A673 (cell line): ENCODE measurements at regions not wholly inside any gene's neighbourhood (a gene's known extent, or its start where the extent isn't known, plus 50 kb on each side); places are given as distances from the start of the nearest gene placed in this dataset.

Experiments used
- BruUV-seq: library from RNA; stranded (reverse); fragments of 400-500 nt; replicated peaks from 2 replicates; lab custom pipeline; 2021; lab: Mats Ljungman, UMichigan
- CTCF ChIA-PET: fragments of 300-600 bp; sonication (Branson Sonifier 250); formaldehyde crosslinking; loops from one replicate; lab custom pipeline; 2022; ENCODE audit warnings: antibody characterized with exemption; lab: Charles Lee
- POLR2A ChIA-PET: fragments of 300-600 bp; sonication (Branson Sonifier 250); formaldehyde crosslinking; loops from one replicate; lab custom pipeline; 2022; ENCODE audit warnings: antibody characterized with exemption; ENCODE audit not compliant: low non-redundant PET; lab: Charles Lee
- DNase-seq: peaks from one replicate; pipeline ENCODE4 v3.0.0-alpha.2; 2015; ENCODE audit warnings: low spot score
- H3K27ac ChIP-seq: fragments of 200-600 bp; sonication (generic); 2 replicates; pipeline ENCODE4 v1.5.1; 2016; ENCODE audit warnings: mixed run types, low read depth, mild to moderate bottlenecking, mixed read lengths, antibody characterized with exemption, low read length; ENCODE audit not compliant: poor library complexity, severe bottlenecking
- H3K27me3 ChIP-seq: fragments of 200-600 bp; sonication (generic); replicated peaks from 2 replicates; pipeline ENCODE4 v1.6.1; 2017; ENCODE audit warnings: mixed run types, low read depth, mild to moderate bottlenecking, mixed read lengths, antibody characterized with exemption, low read length; ENCODE audit not compliant: insufficient read depth, poor library complexity
- H3K36me3 ChIP-seq: fragments of 200-600 bp; sonication (generic); 2 replicates; pipeline ENCODE4 v1.6.1; 2016; ENCODE audit warnings: mixed run types, mild to moderate bottlenecking, mixed read lengths, antibody characterized with exemption, low read length; ENCODE audit not compliant: insufficient read depth, poor library complexity, severe bottlenecking
- H3K4me1 ChIP-seq: fragments of 200-600 bp; sonication (generic); 2 replicates; pipeline ENCODE4 v1.6.1; 2017; ENCODE audit warnings: mixed run types, mild to moderate bottlenecking, mixed read lengths, antibody characterized with exemption, low read length; ENCODE audit not compliant: insufficient read depth, poor library complexity, severe bottlenecking
- H3K4me3 ChIP-seq: fragments of 200-600 bp; sonication (generic); 2 replicates; pipeline ENCODE4 v1.5.1; 2016; ENCODE audit warnings: low read depth, mixed run types, mild to moderate bottlenecking, mixed read lengths, low read length; ENCODE audit not compliant: poor library complexity, severe bottlenecking
- H3K9me3 ChIP-seq: fragments of 200-600 bp; sonication (generic); 2 replicates; pipeline ENCODE4 v1.6.1; 2016; ENCODE audit warnings: mixed run types, low read depth, mild to moderate bottlenecking, mixed read lengths, antibody characterized with exemption, low read length; ENCODE audit not compliant: poor library complexity, severe bottlenecking
- CTCF ChIP-seq: fragments of 300-800, 200-600 bp; sonication (generic); conservative IDR thresholded peaks from 2 replicates; pipeline ENCODE4 v1.5.1; 2017; ENCODE audit warnings: low read depth, mild to moderate bottlenecking, antibody characterized with exemption, low read length, moderate library complexity, mixed read lengths
- EZH2 ChIP-seq: fragments of 200-600 bp; sonication (generic); IDR thresholded peaks from 2 replicates; pipeline ENCODE4 v1.6.1; 2017; ENCODE audit warnings: borderline replicate concordance, low read depth, mild to moderate bottlenecking, mixed read lengths, antibody characterized with exemption, low read length; ENCODE audit not compliant: poor library complexity, severe bottlenecking
- intact Hi-C: fragments of 100-400 bp; cut with micrococcal nuclease; formaldehyde crosslinking; loops from one replicate; pipeline ENCODE4 v1.10.0; 2022; ENCODE audit not compliant: unreplicated experiment

- TF ChIP-seq EZH2 = no peak
- TF ChIP-seq CTCF = no peak
- Histone ChIP-seq H3K4me1 (no peaks in the 10 kb centered on the region), H3K27ac (no peak overlapping the region), H3K36me3 (no peaks in the 10 kb centered on the region), H3K4me3 (no peak overlapping the region), H3K27me3 (no peaks in the 10 kb centered on the region), H3K9me3 (peaks cover 3% of the 10 kb centered on the region)
- intact Hi-C loops = no loop called here
- POLR2A ChIA-PET = interaction anchor here (0.6 kb wide), 1 partner anchor 104 kb away, joined by 4 read pairs; no protein-coding TSS in a partner anchor
- DNase-seq = no peak
- BruUV-seq = no TSS peak
- CTCF ChIA-PET = no interaction called here
Measured at GRCh38 chrX:76987381-76987780, 459.8 kb upstream of the FGF16 start.

GRCh38 chrX:76996641-76997040 lies 450.5 kb upstream of the FGF16 start:
- BruUV-seq = no TSS peak
- POLR2A ChIA-PET = no interaction called here
- Histone ChIP-seq H3K9me3 (no peaks in the 10 kb centered on the region), H3K27ac (no peak overlapping the region), H3K4me1 (no peaks in the 10 kb centered on the region), H3K4me3 (no peak overlapping the region), H3K36me3 (no peaks in the 10 kb centered on the region), H3K27me3 (no peaks in the 10 kb centered on the region)
- CTCF ChIA-PET = no interaction called here
- no peak for DNase-seq
- no peak for TF ChIP-seq CTCF
- TF ChIP-seq EZH2 = no peak
- intact Hi-C loops = no loop called here

- POLR2A ChIA-PET = no interaction called here
- Histone ChIP-seq H3K36me3 (no peaks in the 10 kb centered on the region), H3K4me1 (no peaks in the 10 kb centered on the region), H3K9me3 (no peaks in the 10 kb centered on the region), H3K4me3 (no peak overlapping the region), H3K27me3 (no peaks in the 10 kb centered on the region), H3K27ac (no peak overlapping the region)
- CTCF ChIA-PET = no interaction called here
- BruUV-seq = no TSS peak
- no peak for DNase-seq
- intact Hi-C loops = no loop called here
- no peak for TF ChIP-seq EZH2
- TF ChIP-seq CTCF = no peak
Measured at GRCh38 chrX:77003530-77003929, 443.7 kb upstream of the FGF16 start.
